Heart left ventricle (tissue), 13 donors: ENCODE measurements at regions not wholly inside any gene's neighbourhood (a gene's known extent, or its start where the extent isn't known, plus 50 kb on each side); places are given as distances from the start of the nearest gene placed in this dataset.

ENCODE experiments used
- CTCF ChIP-seq, 12 donors: fragments of 200-600 bp; sonication (generic) in 4 of 12; IDR thresholded peaks; one replicate each; pipeline versions ENCODE4 v1.5.0 to v1.8.0; 2018 to 2022; ENCODE audit warnings: antibody characterized with exemption in 12 of 12, mild to moderate bottlenecking in 5 of 12
- POLR2A ChIP-seq, 2 donors: fragments of 450-650 bp; IDR thresholded peaks; one replicate each; pipeline ENCODE4 v1.6.1; 2017; ENCODE audit warnings: antibody characterized with exemption in 2 of 2, mild to moderate bottlenecking in 2 of 2, moderate library complexity in 2 of 2
- donor health status: ischemic (EF 13 %, LVEDD 7.1; RV severe dilation, severe dysfunction).
- donor health status: DM: no; HTN: yes; CAD: no.
- donor health status: DM: no; HTN: no; CAD: no.
- donor health status: ischemic (EF 25% LVEDD 6.9; RV normal size, moderate dysfunction).
- donor health status: ischemic (EF 25% LVEDD 5.7; RV mildly dilated, moderate dysfunction).
- donor health status: ischemic (EF 35%, LVEDD 5.7; RV mildly dilated, moderate dysfunction).
- donor health status: nonischemic (EF 11% LVEDD 7.7; RV severe dilation, severe dysfunction).
- donor health status: DM: yes; HTN: yes; CAD: no.
- donor health status: PGD.
- donor health status: ischemic (EF 29% LVEDD 5.4; RV normal size, mild dysfunction).
- donor health status: nonischemic (EF 23%, LVEDD 6.1; RV moderate dilation, normal function).

GRCh38 chr14:94697773-94698556, 71.9 kb downstream of the GSC start:
- TF ChIP-seq POLR2A (IDR thresholded peaks at IDR 0.05) (no peak), CTCF (IDR thresholded peaks at IDR 0.05) (no peak)
